Inflammatory macrophage treated with lipopolysaccharide for 1 hour (primary cell): ENCODE measurements at regions not wholly inside any gene's neighbourhood (a gene's known extent, or its start where the extent isn't known, plus 50 kb on each side); places are given as distances from the start of the nearest gene placed in this dataset.
"Not testable (repeated sequence)": the region's sequence is repeated elsewhere in the genome, so short reads cannot be mapped to it uniquely, and the experiment has no call there.

Source experiments
- DNase-seq, 2 donors: peaks; one replicate each; pipeline ENCODE4 v3.0.0-alpha.2; 2020 to 2022

GRCh38 chr20:53814060-53814459 is 220.4 kb upstream of the ZNF217 start:
- no peak for DNase-seq

GRCh38 chr20:53813636-53814035 is 220.0 kb upstream of the ZNF217 start:
- no peak for DNase-seq

GRCh38 chr20:53811577-53811976 is 217.9 kb upstream of the ZNF217 start:
- DNase-seq = no peak

- DNase-seq = no peak
Observed at GRCh38 chr20:53810661-53811355, 217.2 kb upstream of the ZNF217 start.

- DNase-seq = no peak
Observed at GRCh38 chr20:53809728-53810365, 216.2 kb upstream of the ZNF217 start.

GRCh38 chr20:53809217-53809616 is 215.6 kb upstream of the ZNF217 start:
- no peak for DNase-seq

GRCh38 chr20:53808733-53809132 is 215.1 kb upstream of the ZNF217 start:
- DNase-seq = no peak

GRCh38 chr20:53808302-53808701 is 214.7 kb upstream of the ZNF217 start:
- not testable (repeated sequence) for DNase-seq

GRCh38 chr20:53806683-53807401 is 213.2 kb upstream of the ZNF217 start:
- DNase-seq = no peak

- no peak for DNase-seq
Observed at GRCh38 chr20:53805895-53806384, 212.3 kb upstream of the ZNF217 start.

- no peak for DNase-seq
Observed at GRCh38 chr20:53804920-53805894, 211.6 kb upstream of the ZNF217 start.

GRCh38 chr20:53804308-53804707 is 210.7 kb upstream of the ZNF217 start:
- DNase-seq = not testable (repeated sequence)

GRCh38 chr20:53803492-53804155 is 210.0 kb upstream of the ZNF217 start:
- DNase-seq = no peak

GRCh38 chr20:53801609-53802370 is 208.2 kb upstream of the ZNF217 start:
- no peak for DNase-seq

GRCh38 chr20:53800883-53801604 is 207.4 kb upstream of the ZNF217 start:
- DNase-seq = no peak

GRCh38 chr20:53800418-53800817 is 206.8 kb upstream of the ZNF217 start:
- no peak for DNase-seq

GRCh38 chr20:53797085-53797484 is 203.4 kb upstream of the ZNF217 start:
- DNase-seq = no peak

- DNase-seq = no peak
Observed at GRCh38 chr20:53795170-53795569, 201.5 kb upstream of the ZNF217 start.

GRCh38 chr20:53794529-53795115 is 201.0 kb upstream of the ZNF217 start:
- no peak for DNase-seq

GRCh38 chr20:53793783-53794383 is 200.2 kb upstream of the ZNF217 start:
- DNase-seq = no peak
